ENCODE measurements at regions not wholly inside any gene's neighbourhood (a gene's known extent, or its start where the extent isn't known, plus 50 kb on each side); places are given as distances from the start of the nearest gene placed in this dataset.
"Not testable (repeated sequence)": the region's sequence is repeated elsewhere in the genome, so short reads cannot be mapped to it uniquely, and the experiment has no call there.

DNA sequence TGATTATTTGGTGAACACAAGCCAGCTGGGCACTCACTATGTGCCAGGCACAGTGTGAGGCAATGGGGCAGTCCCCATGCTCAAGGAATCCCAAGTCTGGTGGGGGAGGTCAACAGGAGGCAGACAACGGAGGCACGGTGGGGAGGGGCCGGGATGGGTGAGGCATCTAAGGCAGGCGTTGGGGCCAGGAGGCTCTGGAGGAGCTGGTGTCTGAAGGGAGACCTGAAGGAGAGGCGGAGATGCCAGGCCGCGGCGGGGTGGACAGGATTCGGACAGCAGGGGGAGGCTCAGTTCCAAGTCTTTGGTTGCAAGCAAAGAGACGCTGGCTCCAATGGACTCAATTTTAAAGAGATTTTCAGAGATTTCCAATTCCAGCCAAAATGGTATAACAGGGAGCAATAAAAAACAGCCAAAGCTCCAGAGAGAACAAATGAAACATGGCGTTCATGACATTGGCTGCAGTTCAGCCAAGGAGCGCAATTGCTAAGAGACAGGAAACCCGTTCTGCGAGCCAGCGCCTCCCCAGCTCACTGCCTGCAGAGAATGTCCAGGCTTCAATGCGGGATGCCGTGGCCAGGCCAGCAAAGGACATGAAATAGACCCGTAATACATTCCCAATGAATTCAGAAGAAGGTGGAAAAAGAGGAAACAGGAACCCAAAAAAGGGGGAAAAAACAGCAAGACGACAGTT lies 105.2 kb upstream of the LRPAP1 start:
- TF ChIP-seq, protein P1, sequence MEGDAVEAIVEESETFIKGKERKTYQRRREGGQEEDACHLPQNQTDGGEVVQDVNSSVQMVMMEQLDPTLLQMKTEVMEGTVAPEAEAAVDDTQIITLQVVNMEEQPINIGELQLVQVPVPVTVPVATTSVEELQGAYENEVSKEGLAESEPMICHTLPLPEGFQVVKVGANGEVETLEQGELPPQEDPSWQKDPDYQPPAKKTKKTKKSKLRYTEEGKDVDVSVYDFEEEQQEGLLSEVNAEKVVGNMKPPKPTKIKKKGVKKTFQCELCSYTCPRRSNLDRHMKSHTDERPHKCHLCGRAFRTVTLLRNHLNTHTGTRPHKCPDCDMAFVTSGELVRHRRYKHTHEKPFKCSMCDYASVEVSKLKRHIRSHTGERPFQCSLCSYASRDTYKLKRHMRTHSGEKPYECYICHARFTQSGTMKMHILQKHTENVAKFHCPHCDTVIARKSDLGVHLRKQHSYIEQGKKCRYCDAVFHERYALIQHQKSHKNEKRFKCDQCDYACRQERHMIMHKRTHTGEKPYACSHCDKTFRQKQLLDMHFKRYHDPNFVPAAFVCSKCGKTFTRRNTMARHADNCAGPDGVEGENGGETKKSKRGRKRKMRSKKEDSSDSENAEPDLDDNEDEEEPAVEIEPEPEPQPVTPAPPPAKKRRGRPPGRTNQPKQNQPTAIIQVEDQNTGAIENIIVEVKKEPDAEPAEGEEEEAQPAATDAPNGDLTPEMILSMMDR (conservative IDR thresholded peaks at IDR 0.05), result no peak
- no peaks in the 10 kb centered on the region for H3K9me3 Mint-ChIP-seq
- H3K36me3 Mint-ChIP-seq (ENCODE audit: low read depth), result no peaks in the 10 kb centered on the region
- no peak overlapping the region for H3K27ac Mint-ChIP-seq (ENCODE audit: unreplicated experiment)
- H3K27me3 Mint-ChIP-seq (ENCODE audit: low read depth), result peaks cover 2% of the 10 kb centered on the region
- DNase-seq (ENCODE audit: low read depth, low spot score), result no peak
- H3K4me3 Mint-ChIP-seq, result no peak overlapping the region
- peaks cover 12% of the 10 kb centered on the region for H3K4me1 Mint-ChIP-seq

DNA sequence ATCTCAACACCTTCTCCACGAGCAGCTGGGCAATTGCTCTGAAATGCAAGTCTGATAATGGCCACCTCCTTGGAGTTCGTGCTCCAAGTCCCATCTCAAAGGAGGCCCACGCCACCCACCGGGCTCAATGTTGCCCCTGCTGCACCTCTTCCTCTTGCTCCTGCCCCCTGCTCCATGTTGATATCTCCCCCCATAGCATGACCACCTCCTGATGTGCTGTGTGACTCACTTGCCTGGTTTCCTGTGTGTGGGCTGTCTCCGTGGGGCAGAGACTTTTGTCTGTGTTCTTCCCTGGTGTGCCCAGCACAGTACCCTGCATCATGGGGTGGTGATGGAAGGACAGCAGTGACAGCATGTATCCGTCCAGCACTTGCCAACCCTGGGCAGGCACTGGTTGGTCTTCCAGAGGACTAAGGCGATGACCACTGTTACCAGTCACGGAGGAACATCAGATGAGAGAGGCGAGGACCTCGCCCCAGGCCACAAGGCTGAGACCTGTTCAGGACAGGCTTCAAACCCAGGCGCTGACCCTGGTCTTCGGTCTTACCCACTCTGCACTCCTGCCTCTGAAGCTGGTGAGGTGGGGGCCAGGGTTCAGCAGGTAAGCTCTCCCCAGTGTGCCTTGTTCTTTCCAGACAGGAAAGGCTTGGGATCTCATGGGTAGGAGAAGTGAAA lies 104.6 kb upstream of the LRPAP1 start:
- DNase-seq (ENCODE audit: low read depth, low spot score), result no peak
- Mint-ChIP-seq H3K9me3 (no peaks in the 10 kb centered on the region), H3K27ac (ENCODE audit: unreplicated experiment) (no peak overlapping the region), H3K36me3 (ENCODE audit: low read depth) (no peaks in the 10 kb centered on the region), H3K4me3 (no peak overlapping the region), H3K4me1 (peaks cover 15% of the 10 kb centered on the region), H3K27me3 (ENCODE audit: low read depth) (peaks cover 2% of the 10 kb centered on the region)
- TF ChIP-seq, protein P1 (conservative IDR thresholded peaks at IDR 0.05), result no peak

DNA sequence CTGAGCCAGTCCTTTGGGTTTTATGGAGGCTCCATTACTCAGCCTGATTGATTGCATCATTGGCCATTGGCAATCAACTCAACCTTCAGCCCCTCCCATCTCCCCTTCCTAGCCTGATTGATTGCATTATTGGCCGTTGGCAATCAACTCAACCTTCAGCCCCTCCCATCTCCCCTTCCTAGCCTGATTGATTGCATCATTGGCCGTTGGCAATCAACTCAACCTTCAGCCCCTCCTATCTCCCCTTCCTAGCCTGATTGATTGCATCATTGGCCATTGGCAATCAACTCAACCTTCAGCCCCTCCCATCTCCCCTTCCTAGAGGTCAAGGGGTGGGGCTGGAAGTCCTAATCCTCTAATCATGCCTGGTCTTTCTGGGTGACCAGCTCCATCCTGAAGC lies 103.8 kb upstream of the LRPAP1 start:
- not testable (repeated sequence) for H3K4me3 Mint-ChIP-seq; H3K9me3 Mint-ChIP-seq; H3K36me3 Mint-ChIP-seq (ENCODE audit: low read depth); H3K27ac Mint-ChIP-seq (ENCODE audit: unreplicated experiment); H3K27me3 Mint-ChIP-seq (ENCODE audit: low read depth); DNase-seq (ENCODE audit: low read depth, low spot score)
- peaks cover 18% of the 10 kb centered on the region for H3K4me1 Mint-ChIP-seq

DNA sequence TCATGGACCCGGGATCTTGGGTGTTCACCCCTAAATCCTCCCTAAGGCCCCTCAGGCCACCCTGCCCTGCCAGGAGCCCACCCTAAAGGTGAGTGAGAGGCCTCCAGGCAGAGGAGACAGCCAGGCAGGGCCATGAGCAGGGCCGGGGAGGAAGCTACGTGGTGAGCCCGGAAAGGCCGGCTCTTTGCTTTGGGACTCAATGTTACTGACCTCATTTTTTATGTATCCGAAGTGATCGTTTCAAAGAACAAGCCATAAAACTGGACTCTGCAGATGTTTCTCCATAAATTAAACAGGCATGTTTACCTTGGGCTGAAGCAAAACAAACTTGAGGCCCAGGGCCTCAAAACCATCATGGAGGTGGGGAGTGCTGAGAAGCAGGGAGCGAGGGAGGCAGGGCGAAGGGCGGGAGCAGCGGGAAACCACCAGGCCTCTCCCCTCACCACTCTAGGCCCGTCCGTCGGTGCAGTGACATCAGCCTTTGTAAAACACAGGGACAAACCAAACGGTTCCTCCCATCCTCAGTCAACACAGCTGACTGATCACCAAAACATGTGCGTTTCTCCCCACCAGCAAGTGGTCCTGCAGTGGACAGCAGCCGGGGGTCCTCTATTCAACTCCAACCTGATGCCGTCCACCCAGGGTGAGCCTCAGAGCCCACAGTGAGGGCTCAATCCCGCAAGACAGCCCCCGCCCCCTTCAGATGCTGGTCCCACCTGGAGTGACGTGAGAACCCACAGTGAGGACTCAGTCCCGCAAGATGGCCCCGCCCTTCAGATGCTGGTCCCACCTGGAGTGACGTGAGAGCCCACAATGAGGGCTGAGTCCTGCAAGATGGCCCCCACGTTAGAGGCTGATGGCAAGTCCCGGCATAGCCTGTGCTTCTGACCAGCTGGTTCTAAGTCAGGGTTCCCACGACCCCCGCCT lies 102.9 kb upstream of the LRPAP1 start:
- no peaks in the 10 kb centered on the region for H3K9me3 Mint-ChIP-seq
- TF ChIP-seq, protein P1 (conservative IDR thresholded peaks at IDR 0.05), result no peak
- H3K36me3 Mint-ChIP-seq (ENCODE audit: low read depth), result no peaks in the 10 kb centered on the region
- peaks cover 15% of the 10 kb centered on the region for H3K4me1 Mint-ChIP-seq
- H3K27ac Mint-ChIP-seq (ENCODE audit: unreplicated experiment), result peak overlapping the region; percentile 29
- no peak overlapping the region for H3K4me3 Mint-ChIP-seq
- DNase-seq (ENCODE audit: low read depth, low spot score), result no peak
- H3K27me3 Mint-ChIP-seq (ENCODE audit: low read depth), result peaks cover 2% of the 10 kb centered on the region

DNA sequence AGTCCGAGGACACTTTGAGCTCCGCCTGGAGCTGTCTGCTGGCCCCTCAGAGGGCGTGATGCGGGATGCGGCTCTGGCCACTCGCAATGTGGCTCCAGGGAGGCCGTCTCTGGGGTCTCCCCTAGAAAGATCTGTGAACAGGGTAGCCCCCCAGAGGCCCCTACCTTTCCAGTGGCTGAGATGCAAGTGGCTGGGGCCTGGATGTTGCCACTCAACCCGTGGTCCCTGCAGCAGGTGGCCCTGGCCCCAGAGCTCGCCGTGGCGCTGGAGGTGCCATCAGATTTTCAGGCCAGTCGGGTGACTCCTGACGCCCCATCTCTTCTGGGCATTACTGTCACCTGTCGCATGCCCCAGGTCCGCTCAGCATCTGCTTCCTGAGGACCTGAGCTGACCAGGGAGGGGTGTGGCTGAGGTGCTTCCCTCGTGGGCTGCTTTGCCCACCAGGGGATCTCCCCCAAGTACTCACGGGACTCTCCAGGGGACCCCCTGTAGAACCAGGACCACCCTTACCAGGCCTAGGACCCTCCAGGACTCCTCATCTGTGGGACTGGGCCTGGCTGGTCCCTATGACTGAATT lies 102.1 kb upstream of the LRPAP1 start:
- Mint-ChIP-seq H3K4me3 (no peak overlapping the region), H3K27ac (ENCODE audit: unreplicated experiment) (no peak overlapping the region), H3K9me3 (no peaks in the 10 kb centered on the region), H3K36me3 (ENCODE audit: low read depth) (no peaks in the 10 kb centered on the region), H3K4me1 (peaks cover 13% of the 10 kb centered on the region), H3K27me3 (ENCODE audit: low read depth) (peaks cover 2% of the 10 kb centered on the region)
- TF ChIP-seq, protein P1 (conservative IDR thresholded peaks at IDR 0.05), result no peak
- no peak for DNase-seq (ENCODE audit: low read depth, low spot score)

DNA sequence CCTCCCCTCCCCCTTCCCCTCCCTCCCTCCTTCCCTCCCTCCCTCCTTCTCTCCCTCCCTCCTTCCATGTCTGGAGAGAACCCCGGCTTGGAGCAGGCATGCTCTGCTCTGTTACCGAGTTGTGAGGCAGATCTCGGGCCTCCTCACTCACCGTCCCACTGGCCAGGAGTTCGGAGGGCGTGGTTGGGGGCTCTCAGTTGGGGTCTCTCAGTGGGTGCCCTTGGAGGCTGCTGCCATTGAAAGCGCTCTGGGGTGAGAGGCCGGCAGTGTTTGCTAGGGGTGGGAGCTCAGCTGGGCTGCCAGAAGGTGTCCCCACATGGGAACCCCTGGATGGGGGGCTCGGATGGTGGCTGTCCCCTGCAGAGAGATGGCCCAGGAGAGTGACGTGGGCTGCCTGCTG lies 101.1 kb upstream of the LRPAP1 start:
- not testable (repeated sequence) for H3K9me3 Mint-ChIP-seq; H3K27ac Mint-ChIP-seq (ENCODE audit: unreplicated experiment); H3K36me3 Mint-ChIP-seq (ENCODE audit: low read depth); DNase-seq (ENCODE audit: low read depth, low spot score); H3K4me3 Mint-ChIP-seq; H3K27me3 Mint-ChIP-seq (ENCODE audit: low read depth)
- peaks cover 13% of the 10 kb centered on the region for H3K4me1 Mint-ChIP-seq

DNA sequence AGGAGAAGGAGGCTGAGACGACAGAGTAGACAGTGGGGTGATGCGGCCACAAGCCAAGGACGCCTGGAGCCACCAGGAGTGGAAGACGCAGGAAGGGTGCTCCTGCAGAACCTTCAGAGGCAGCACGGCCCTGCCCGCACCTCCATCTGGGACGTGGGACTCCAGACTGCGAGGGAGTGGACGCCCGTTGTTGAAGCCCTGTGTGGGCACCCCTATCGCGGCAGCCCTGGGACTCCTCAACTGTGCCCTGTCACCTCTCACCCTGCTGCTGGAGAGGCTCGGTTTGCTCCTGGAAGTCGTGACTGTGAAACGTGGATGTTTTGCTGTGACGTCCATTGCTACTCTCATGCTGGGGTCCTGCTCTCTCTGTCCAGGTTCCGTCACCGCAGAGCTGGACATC lies 100.6 kb upstream of the LRPAP1 start:
- not testable (repeated sequence) for H3K36me3 Mint-ChIP-seq (ENCODE audit: low read depth); DNase-seq (ENCODE audit: low read depth, low spot score); H3K9me3 Mint-ChIP-seq; H3K27ac Mint-ChIP-seq (ENCODE audit: unreplicated experiment); H3K27me3 Mint-ChIP-seq (ENCODE audit: low read depth); H3K4me3 Mint-ChIP-seq
- H3K4me1 Mint-ChIP-seq, result peaks cover 13% of the 10 kb centered on the region

DNA sequence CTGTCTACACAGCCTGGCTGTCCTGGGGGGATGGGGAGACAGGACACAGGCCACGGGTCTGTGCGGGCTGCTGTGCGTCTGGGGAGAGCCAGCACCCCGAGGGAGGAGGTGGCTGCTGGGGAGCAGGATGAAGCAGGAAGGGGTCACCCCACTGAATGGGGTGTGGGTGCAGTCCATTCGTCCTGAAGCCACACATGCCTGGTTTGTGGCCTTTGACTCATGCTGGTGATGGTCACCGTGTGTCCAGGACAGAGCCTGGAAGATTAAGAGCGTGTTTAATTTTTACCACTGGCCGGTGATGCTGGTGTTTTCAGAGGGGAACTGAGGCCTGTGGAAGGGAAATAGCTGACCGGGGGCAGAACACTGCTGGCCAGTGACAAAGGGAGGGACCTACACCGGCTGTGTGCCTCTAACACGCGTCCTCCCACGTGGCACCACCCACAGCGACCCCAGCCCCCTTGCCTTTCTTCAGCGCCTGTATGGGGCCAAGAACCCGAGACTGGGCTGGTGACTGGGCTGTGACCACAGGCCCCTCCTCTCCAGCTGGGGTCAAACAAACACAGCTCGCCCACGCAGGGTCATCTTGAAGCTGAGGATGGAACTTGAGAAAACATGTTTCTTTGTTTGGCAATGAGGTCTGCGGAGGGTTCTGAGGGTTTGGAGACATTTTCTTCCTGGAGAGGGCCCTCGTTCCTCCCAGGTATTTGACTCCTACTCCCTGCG lies 99.5 kb upstream of the LRPAP1 start:
- peak overlapping the region; percentile 81 for H3K27ac Mint-ChIP-seq (ENCODE audit: unreplicated experiment)
- not testable (repeated sequence) for H3K36me3 Mint-ChIP-seq (ENCODE audit: low read depth); H3K27me3 Mint-ChIP-seq (ENCODE audit: low read depth); H3K9me3 Mint-ChIP-seq; H3K4me3 Mint-ChIP-seq
- DNase-seq (ENCODE audit: low read depth, low spot score), result peak; percentile 34
- H3K4me1 Mint-ChIP-seq, result peaks cover 13% of the 10 kb centered on the region

All from neural crest cell (in vitro differentiated cells).